Right lobe of liver (tissue), 4 donors: ENCODE measurements at regions not wholly inside any gene's neighbourhood (a gene's known extent, or its start where the extent isn't known, plus 50 kb on each side); places are given as distances from the start of the nearest gene placed in this dataset.

ENCODE experiments used
- POLR2A ChIP-seq: fragments of 450-650 bp; IDR thresholded peaks from one replicate; pipeline ENCODE4 v1.6.1; 2017; ENCODE audit warnings: antibody characterized with exemption, mild to moderate bottlenecking
- TF ChIP-seq, protein P1 (sequence below), 4 donors: fragments of 200-600 bp in 3 of 4; fragments of 450-650 bp in 1 of 4; IDR thresholded peaks; one replicate each; pipeline versions ENCODE4 v1.5.1 to v1.8.0; 2016 to 2022; ENCODE audit warnings: antibody characterized with exemption in 4 of 4, mild to moderate bottlenecking in 2 of 4
- donor health status: DM: no; HTN: no; CAD: no.
- donor health status: DM: no; HTN: no; CAD: no.
- donor health status: DM: no; HTN: yes; CAD: no.

DNA sequence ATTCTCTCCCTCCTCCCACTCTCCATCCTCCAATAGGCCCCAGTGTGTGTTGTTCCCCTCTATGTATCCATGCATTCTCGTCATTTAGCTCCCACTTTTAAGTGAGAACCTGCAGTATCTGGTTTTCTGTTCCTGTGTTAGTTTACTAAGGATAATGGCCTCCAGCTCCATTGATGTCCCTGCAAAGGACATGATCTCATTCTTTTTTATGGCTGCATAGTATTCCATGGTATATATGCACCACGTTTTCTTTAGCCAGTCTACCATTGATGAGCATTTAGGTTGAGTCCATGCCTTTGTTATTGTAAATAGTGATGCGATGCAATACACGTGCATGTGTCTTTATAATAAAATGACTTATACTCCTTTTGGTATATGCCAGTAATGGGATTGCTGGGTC, 100.3 kb upstream of the USP9X start:
- TF ChIP-seq, protein P1, sequence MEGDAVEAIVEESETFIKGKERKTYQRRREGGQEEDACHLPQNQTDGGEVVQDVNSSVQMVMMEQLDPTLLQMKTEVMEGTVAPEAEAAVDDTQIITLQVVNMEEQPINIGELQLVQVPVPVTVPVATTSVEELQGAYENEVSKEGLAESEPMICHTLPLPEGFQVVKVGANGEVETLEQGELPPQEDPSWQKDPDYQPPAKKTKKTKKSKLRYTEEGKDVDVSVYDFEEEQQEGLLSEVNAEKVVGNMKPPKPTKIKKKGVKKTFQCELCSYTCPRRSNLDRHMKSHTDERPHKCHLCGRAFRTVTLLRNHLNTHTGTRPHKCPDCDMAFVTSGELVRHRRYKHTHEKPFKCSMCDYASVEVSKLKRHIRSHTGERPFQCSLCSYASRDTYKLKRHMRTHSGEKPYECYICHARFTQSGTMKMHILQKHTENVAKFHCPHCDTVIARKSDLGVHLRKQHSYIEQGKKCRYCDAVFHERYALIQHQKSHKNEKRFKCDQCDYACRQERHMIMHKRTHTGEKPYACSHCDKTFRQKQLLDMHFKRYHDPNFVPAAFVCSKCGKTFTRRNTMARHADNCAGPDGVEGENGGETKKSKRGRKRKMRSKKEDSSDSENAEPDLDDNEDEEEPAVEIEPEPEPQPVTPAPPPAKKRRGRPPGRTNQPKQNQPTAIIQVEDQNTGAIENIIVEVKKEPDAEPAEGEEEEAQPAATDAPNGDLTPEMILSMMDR (IDR thresholded peaks at IDR 0.05) = no peak
- no peak for TF ChIP-seq POLR2A
